HCT116 (cell line): ENCODE measurements at regions not wholly inside any gene's neighbourhood (a gene's known extent, or its start where the extent isn't known, plus 50 kb on each side); places are given as distances from the start of the nearest gene placed in this dataset.

Experiments used
- ATAC-seq: fragments of 200-7000 bp; cut with Tn5 transposase; 2 replicates; pipeline ENCODE4 v1.9.1; 2020; ENCODE audit warnings: mild to moderate bottlenecking, moderate library complexity
- BruUV-seq: library from RNA; stranded (reverse); fragments of 400-500 nt; replicated peaks from 2 replicates; lab custom pipeline; 2021; lab: Mats Ljungman, UMichigan
- CTCF ChIA-PET: fragments of 300-600 bp; sonication (Branson Sonifier 250); formaldehyde crosslinking; loops from one replicate; lab custom pipeline; 2021; ENCODE audit warnings: antibody characterized with exemption; lab: Charles Lee
- POLR2A ChIA-PET: fragments of 300-600, 350-600 bp; sonication (Branson Sonifier 250); formaldehyde crosslinking; loops from one replicate; lab custom pipeline; 2021; ENCODE audit warnings: antibody characterized with exemption; lab: Charles Lee
- RAD21 ChIA-PET, 2 experiments: fragments of 300-600 bp; sonication (Branson Sonifier 250); formaldehyde crosslinking; loops; one replicate each; lab custom pipeline; 2023; ENCODE audit warnings: low total read pairs in 2 of 2; ENCODE audit not compliant: uncharacterized antibody in 2 of 2, unreplicated experiment in 2 of 2, low non-redundant PET in 1 of 2; lab: Charles Lee
- DNase-seq: peaks from one replicate; pipeline ENCODE4 v3.0.0-alpha.2; 2010; ENCODE audit warnings: low read depth, low spot score
- H2AFZ ChIP-seq: fragments of 200-600 bp; shearing (Covaris generic), sonication (generic); 2 replicates; pipeline ENCODE4 v1.6.1; 2017; ENCODE audit warnings: low read depth, mixed run types, mixed read lengths, antibody characterized with exemption, low read length; ENCODE audit not compliant: poor library complexity, severe bottlenecking
- H3K27ac ChIP-seq: 2 replicates; pipeline ENCODE4 v1.5.1; 2012; ENCODE audit warnings: low read depth, low read length
- H3K27me3 ChIP-seq: fragments of 200-600 bp; sonication (generic); 2 replicates; pipeline ENCODE4 v1.6.1; 2016; ENCODE audit warnings: mixed run types, low read length, mixed read lengths; ENCODE audit not compliant: insufficient read depth
- H3K36me3 ChIP-seq, 2 experiments: fragments of 200-500 bp in 1 of 2; fragments of 200-600 bp in 1 of 2; sonication (Bioruptor generic) in 1 of 2; sonication (generic) in 1 of 2; 2 replicates each; pipeline versions ENCODE4 v1.5.1 to v1.6.1; 2014 to 2016; ENCODE audit warnings: low read length in 2 of 2, inconsistent platforms in 1 of 2, mixed read lengths in 1 of 2, mixed run types in 1 of 2; ENCODE audit not compliant: insufficient read depth in 2 of 2, control insufficient read depth in 1 of 2
- H3K4me1 ChIP-seq, 2 experiments: fragments of 200-600 bp in 1 of 2; sonication (generic) in 1 of 2; 2 replicates each; pipeline versions ENCODE4 v1.5.1 to v1.6.1; 2012 to 2017; ENCODE audit warnings: low read length in 2 of 2, inconsistent platforms in 1 of 2, mild to moderate bottlenecking in 1 of 2, mixed read lengths in 1 of 2, mixed run types in 1 of 2, moderate library complexity in 1 of 2; ENCODE audit not compliant: insufficient read depth in 2 of 2, control insufficient read depth in 1 of 2
- H3K4me2 ChIP-seq: fragments of 200-600 bp; sonication (generic); 2 replicates; pipeline ENCODE4 v1.6.1; 2017; ENCODE audit warnings: mixed run types, low read length, mixed read lengths
- H3K4me3 ChIP-seq, 2 experiments: fragments of 200-600 bp in 1 of 2; sonication (generic) in 1 of 2; replicated peaks in 1 of 2; 2 replicates each; pipeline ENCODE4 v1.5.1; 2011 to 2016; ENCODE audit warnings: low read length in 2 of 2, control low read depth in 1 of 2, low read depth in 1 of 2, mild to moderate bottlenecking in 1 of 2, mixed read lengths in 1 of 2, mixed run types in 1 of 2
- H3K79me2 ChIP-seq: fragments of 200-600 bp; sonication (generic); 2 replicates; pipeline ENCODE4 v1.6.1; 2017; ENCODE audit warnings: mild to moderate bottlenecking, mixed run types, low read length, moderate library complexity, mixed read lengths; ENCODE audit not compliant: insufficient read depth
- H3K9ac ChIP-seq: fragments of 200-600 bp; sonication (generic); 2 replicates; pipeline ENCODE4 v1.6.1; 2016; ENCODE audit warnings: low read length, mixed read lengths
- H3K9me2 ChIP-seq: fragments of 200-600 bp; sonication (generic), shearing (Covaris generic); 2 replicates; pipeline ENCODE4 v1.6.1; 2017; ENCODE audit warnings: mixed run types, mild to moderate bottlenecking, moderate library complexity; ENCODE audit not compliant: insufficient read depth
- H3K9me3 ChIP-seq, 2 experiments: fragments of 200-500 bp in 1 of 2; fragments of 200-600 bp in 1 of 2; sonication (Bioruptor generic) in 1 of 2; sonication (generic) in 1 of 2; 2 replicates each; pipeline ENCODE4 v1.6.1; 2014 to 2017; ENCODE audit warnings: low read length in 2 of 2, mixed read lengths in 2 of 2, inconsistent platforms in 1 of 2, low read depth in 1 of 2, mild to moderate bottlenecking in 1 of 2, mixed run types in 1 of 2, moderate library complexity in 1 of 2; ENCODE audit not compliant: control insufficient read depth in 1 of 2, insufficient read depth in 1 of 2
- H4K20me1 ChIP-seq: fragments of 200-600 bp; sonication (generic), shearing (Covaris generic); 2 replicates; pipeline ENCODE4 v1.6.1; 2017; ENCODE audit warnings: mixed run types, mild to moderate bottlenecking, moderate library complexity; ENCODE audit not compliant: insufficient read depth
- ATF3 ChIP-seq: IDR thresholded peaks from 2 replicates; pipeline ENCODE4 v1.6.1; 2012
- CBX3 ChIP-seq: IDR thresholded peaks from 2 replicates; pipeline ENCODE4 v1.6.1; 2012; ENCODE audit warnings: low read depth
- CTCF ChIP-seq, 3 experiments: fragments of 200-600 bp in 1 of 3; sonication (generic) in 1 of 3; IDR thresholded peaks in 2 of 3; conservative IDR thresholded peaks in 1 of 3; 2 replicates each; pipeline ENCODE4 v1.5.1; 2012 to 2017; ENCODE audit warnings: low read depth in 2 of 3, low read length in 2 of 3, antibody characterized with exemption in 1 of 3, borderline replicate concordance in 1 of 3, control low read depth in 1 of 3, mild to moderate bottlenecking in 1 of 3, mixed read lengths in 1 of 3, mixed run types in 1 of 3, moderate library complexity in 1 of 3; ENCODE audit not compliant: insufficient read depth in 1 of 3
- EGR1 ChIP-seq: IDR thresholded peaks from 2 replicates; pipeline ENCODE4 v1.6.1; 2012; ENCODE audit warnings: low read depth
- ELF1 ChIP-seq: IDR thresholded peaks from 2 replicates; pipeline ENCODE4 v1.6.1; 2012; ENCODE audit warnings: low read depth, borderline replicate concordance
- EZH2phosphoT487 ChIP-seq: fragments of 200-600 bp; IDR thresholded peaks from 2 replicates; pipeline ENCODE4 v1.6.1; 2018; ENCODE audit warnings: antibody characterized with exemption, borderline replicate concordance
- FOSL1 ChIP-seq: IDR thresholded peaks from 2 replicates; pipeline ENCODE4 v1.6.1; 2012; ENCODE audit warnings: low read depth
- MAX ChIP-seq: IDR thresholded peaks from 2 replicates; pipeline ENCODE4 v1.6.1; 2012
- POLR2A ChIP-seq: IDR thresholded peaks from 2 replicates; pipeline ENCODE4 v1.7.0; 2011; ENCODE audit warnings: borderline replicate concordance; ENCODE audit not compliant: insufficient read depth, insufficient read length; ENCODE audit errors: extremely low read depth
- POLR2AphosphoS5 ChIP-seq: IDR thresholded peaks from 2 replicates; pipeline ENCODE4 v1.6.1; 2011; ENCODE audit warnings: mild to moderate bottlenecking, low read depth, low read length, moderate library complexity
- SP1 ChIP-seq: IDR thresholded peaks from 2 replicates; pipeline ENCODE4 v1.6.1; 2012; ENCODE audit warnings: low read depth
- SRF ChIP-seq: IDR thresholded peaks from 2 replicates; pipeline ENCODE4 v1.6.1; 2012; ENCODE audit warnings: low read depth
- TCF7L2 ChIP-seq: IDR thresholded peaks from 2 replicates; pipeline ENCODE4 v1.7.0; 2011; ENCODE audit warnings: borderline replicate concordance, inconsistent platforms; ENCODE audit not compliant: insufficient read depth, insufficient read length; ENCODE audit errors: extremely low read depth
- YY1 ChIP-seq: IDR thresholded peaks from 2 replicates; pipeline ENCODE4 v1.6.1; 2011; ENCODE audit warnings: low read length, low read depth, moderate library complexity, mild to moderate bottlenecking; ENCODE audit not compliant: insufficient replicate concordance; ENCODE audit errors: extremely low read depth
- ZNF274 ChIP-seq: fragments of 200-500 bp; sonication (Bioruptor generic); IDR thresholded peaks from 2 replicates; pipeline ENCODE4 v1.6.1; 2014; ENCODE audit warnings: mild to moderate bottlenecking, low read depth, low read length, inconsistent platforms
- intact Hi-C: fragments of 100-400 bp; cut with micrococcal nuclease; formaldehyde crosslinking; loops from 2 replicates; pipeline ENCODE4 v1.10.0; 2022

- intact Hi-C loops: no loop called here
- ChIA-PET POLR2A (no interaction called here), RAD21 (no interaction called here)
- BruUV-seq: no TSS peak
- Histone ChIP-seq H3K9ac (no peak overlapping the region), H3K9me3 (no peaks in the 10 kb centered on the region), H3K27ac (no peak overlapping the region), H2AFZ (no peak overlapping the region), H3K4me1 (no peaks in the 10 kb centered on the region), H4K20me1 (no peaks in the 10 kb centered on the region), H3K36me3 (no peaks in the 10 kb centered on the region), H3K27me3 (no peaks in the 10 kb centered on the region), H3K4me3 (no peak overlapping the region), H3K79me2 (no peaks in the 10 kb centered on the region), H3K4me2 (no peak overlapping the region)
- ATAC-seq: no peak
- no peak for TF ChIP-seq POLR2AphosphoS5
- TF ChIP-seq POLR2A: no peak
- no peak for TF ChIP-seq SP1
- TF ChIP-seq, all 23 proteins: peak for 0
- no peak for DNase-seq
- CTCF ChIA-PET: no interaction called here
- no peaks in the 10 kb centered on the region for H3K9me2 ChIP-seq
Observed at GRCh38 chr2:186197955-186198354, 288.1 kb upstream of the ZC3H15 start.

- H3K36me3 ChIP-seq: no peaks in the 10 kb centered on the region
- no peaks in the 10 kb centered on the region for H4K20me1 ChIP-seq
- no peaks in the 10 kb centered on the region for H3K9me2 ChIP-seq
- ChIA-PET RAD21 (no interaction called here), POLR2A (no interaction called here), CTCF (no interaction called here)
- no peak overlapping the region for H3K9ac ChIP-seq
- intact Hi-C loops: no loop called here
- no peak overlapping the region for H3K4me2 ChIP-seq
- H3K79me2 ChIP-seq: no peaks in the 10 kb centered on the region
- DNase-seq (no peak), ATAC-seq (no peak)
- H3K4me3 ChIP-seq: no peak overlapping the region
- no peaks in the 10 kb centered on the region for H3K9me3 ChIP-seq
- no TSS peak for BruUV-seq
- no peak overlapping the region for H2AFZ ChIP-seq
- no peaks in the 10 kb centered on the region for H3K27me3 ChIP-seq
- H3K4me1 ChIP-seq: no peaks in the 10 kb centered on the region
- TF ChIP-seq ZNF274 (no peak), CBX3 (no peak), ELF1 (no peak), ATF3 (no peak), SRF (no peak), FOSL1 (no peak), CTCF (IDR thresholded peaks at IDR 0.05 in 2 of 3, conservative IDR thresholded peaks at IDR 0.05 in 1 of 3; ENCODE audit: borderline replicate concordance in 1 of 3, insufficient read depth in 1 of 3, low read depth in 2 of 3, low read length in 2 of 3) (no peak), EZH2phosphoT487 (no peak), MAX (no peak), EGR1 (no peak), YY1 (no peak), TCF7L2 (no peak), POLR2A (no peak)
- no peak overlapping the region for H3K27ac ChIP-seq
Observed at GRCh38 chr2:186199029-186199428, 287.0 kb upstream of the ZC3H15 start.
